ENCODE measurements at regions not wholly inside any gene's neighbourhood (a gene's known extent, or its start where the extent isn't known, plus 50 kb on each side); places are given as distances from the start of the nearest gene placed in this dataset.

DNA sequence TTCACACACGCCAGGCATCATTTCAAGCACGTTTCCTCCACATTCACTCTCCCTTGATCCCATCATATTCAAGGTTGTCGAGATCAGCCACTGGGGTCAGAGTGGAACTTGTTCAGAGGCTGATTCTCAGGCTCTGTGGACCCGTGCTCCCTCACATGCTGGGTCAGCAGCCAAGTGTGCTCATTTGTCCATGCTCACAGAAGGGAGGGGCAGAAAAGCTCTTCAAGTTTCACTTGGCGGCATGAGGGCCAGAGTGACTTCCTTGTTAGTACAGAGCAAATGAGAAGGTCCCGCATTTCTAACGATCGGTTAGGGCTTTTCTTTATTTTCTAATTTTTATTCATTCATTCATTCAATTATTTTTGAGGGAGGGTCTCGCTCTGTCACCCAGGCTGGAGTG is 82.2 kb downstream of the EBLN1 start:
- Histone ChIP-seq H4K91ac (ENCODE audit: insufficient read depth, low read depth, low read length) (no peak overlapping the region), H4K8ac (ENCODE audit: low read depth in 2 of 2, low read length in 2 of 2) (no peak overlapping the region), H3K56ac (ENCODE audit: extremely low read depth, insufficient read depth, low read length) (no peak overlapping the region), H3K4me3 (ENCODE audit: insufficient read depth, low read depth, low read length) (no peak overlapping the region), H3K9me1 (ENCODE audit: insufficient read depth, low read length) (no peaks in the 10 kb centered on the region), H3K27ac (ENCODE audit: insufficient read depth, low read length) (no peak overlapping the region), H3K23ac (ENCODE audit: low read depth, low read length) (no peak overlapping the region), H2AK5ac (ENCODE audit: low read depth, low read length) (no peak overlapping the region), H3K9ac (ENCODE audit: low read depth, low read length) (no peak overlapping the region), H3K14ac (replicated peaks; ENCODE audit: low read depth, low read length) (no peak overlapping the region), H3K9me3 (ENCODE audit: control insufficient read depth, insufficient read depth, low read length) (no peaks in the 10 kb centered on the region), H2BK5ac (ENCODE audit: low read depth, low read length, poor library complexity, severe bottlenecking) (no peak overlapping the region), H2BK120ac (ENCODE audit: low read depth, low read length) (no peak overlapping the region), H2AFZ (replicated peaks; ENCODE audit: low read length, poor library complexity) (no peak overlapping the region), H2BK20ac (ENCODE audit: low read depth, low read length) (no peak overlapping the region), H4K20me1 (ENCODE audit: insufficient read depth, low read length) (no peaks in the 10 kb centered on the region), H3K4ac (ENCODE audit: low read depth, low read length) (no peak overlapping the region), H3K4me1 (ENCODE audit: control insufficient read depth, insufficient read depth, low read length) (no peaks in the 10 kb centered on the region), H2AK9ac (replicated peaks; ENCODE audit: low read depth, low read length, poor library complexity) (no peak overlapping the region), H2BK15ac (ENCODE audit: low read depth, low read length) (no peak overlapping the region), H3K79me1 (ENCODE audit: low read depth in 1 of 2, low read length in 2 of 2) (no peaks in the 10 kb centered on the region), H3K27me3 (ENCODE audit: control insufficient read depth, insufficient read depth, low read length) (no peaks in the 10 kb centered on the region), H3K36me3 (ENCODE audit: control insufficient read depth, insufficient read depth, low read length) (no peaks in the 10 kb centered on the region), H3K18ac (ENCODE audit: low read depth, low read length) (no peak overlapping the region), H4K5ac (ENCODE audit: low read depth, low read length) (no peak overlapping the region), H3K4me2 (ENCODE audit: low read depth, low read length) (no peak overlapping the region)
- 53% methylated on average over 3 of the region's 9 CpGs; no CpG with 5 or more reads in 1 of the 2 experiments for WGBS, 2 experiments (ENCODE audit: extremely low coverage in 2 of 2, insufficient read length in 1 of 2)
- no peak for ATAC-seq (ENCODE audit: low read depth)
- intact Hi-C loops (cut with micrococcal nuclease) = no loop called here
- no TSS peak for BruUV-seq (replicated peaks)
- CTCF ChIA-PET = no interaction called here
- POLR2A ChIA-PET (ENCODE audit: unreplicated experiment) = no interaction called here
- no peak for DNase-seq
- dilution Hi-C loops (cut with HindIII; ENCODE audit: low sequenced_read_pairs, unreplicated experiment) = no loop called here
- TF ChIP-seq FOS (IDR thresholded peaks at IDR 0.05; ENCODE audit: low read depth, low read length) = no peak
- no peak for TF ChIP-seq RFX5 (IDR thresholded peaks at IDR 0.05; ENCODE audit: low read depth, low read length)
- no peak for TF ChIP-seq RCOR1 (IDR thresholded peaks at IDR 0.05; ENCODE audit: insufficient replicate concordance, low read length)
- TF ChIP-seq RAD21 (IDR thresholded peaks at IDR 0.05; ENCODE audit: low read length) = no peak
- no peak for TF ChIP-seq MAZ (IDR thresholded peaks at IDR 0.05; ENCODE audit: borderline replicate concordance, low read depth, low read length)
- no peak for TF ChIP-seq CEBPB (IDR thresholded peaks at IDR 0.05; ENCODE audit: low read depth, low read length)
- TF ChIP-seq BHLHE40 (IDR thresholded peaks at IDR 0.05; ENCODE audit: low read depth, low read length) = no peak
- TF ChIP-seq, protein P1, sequence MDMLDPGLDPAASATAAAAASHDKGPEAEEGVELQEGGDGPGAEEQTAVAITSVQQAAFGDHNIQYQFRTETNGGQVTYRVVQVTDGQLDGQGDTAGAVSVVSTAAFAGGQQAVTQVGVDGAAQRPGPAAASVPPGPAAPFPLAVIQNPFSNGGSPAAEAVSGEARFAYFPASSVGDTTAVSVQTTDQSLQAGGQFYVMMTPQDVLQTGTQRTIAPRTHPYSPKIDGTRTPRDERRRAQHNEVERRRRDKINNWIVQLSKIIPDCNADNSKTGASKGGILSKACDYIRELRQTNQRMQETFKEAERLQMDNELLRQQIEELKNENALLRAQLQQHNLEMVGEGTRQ (IDR thresholded peaks at IDR 0.05; ENCODE audit: low read depth, low read length) = no peak
- TF ChIP-seq POLR2A (IDR thresholded peaks at IDR 0.05; ENCODE audit: low read depth, low read length) = no peak
- no peak for TF ChIP-seq CHD1 (IDR thresholded peaks at IDR 0.05; ENCODE audit: low read depth, low read length)
- in situ Hi-C loops (cut with MboI; ENCODE audit: low sequenced_read_pairs) = no loop called here

Data from IMR-90 (cell line).